HG03039 (cell line): ENCODE measurements at regions not wholly inside any gene's neighbourhood (a gene's known extent, or its start where the extent isn't known, plus 50 kb on each side); places are given as distances from the start of the nearest gene placed in this dataset.
"Not testable (repeated sequence)": the region's sequence is repeated elsewhere in the genome, so short reads cannot be mapped to it uniquely, and the experiment has no call there.

Source experiments
- ATAC-seq: cut with Tn5 transposase; IDR thresholded peaks from one replicate; pipeline ENCODE4 v1.9.1; 2021; ENCODE audit warnings: mild to moderate bottlenecking, moderate library complexity; ENCODE audit not compliant: unreplicated experiment

- ATAC-seq = no peak
These were observed 226.4 kb upstream of the ZNF217 start for GRCh38 chr20:53819973-53820451.

GRCh38 chr20:53818457-53819177 is 225.0 kb upstream of the ZNF217 start:
- ATAC-seq = no peak

- ATAC-seq = not testable (repeated sequence)
These were observed 223.9 kb upstream of the ZNF217 start for GRCh38 chr20:53817513-53817912.

- no peak for ATAC-seq
These were observed 223.3 kb upstream of the ZNF217 start for GRCh38 chr20:53816872-53817398.

GRCh38 chr20:53815509-53815908 is 221.9 kb upstream of the ZNF217 start:
- no peak for ATAC-seq

GRCh38 chr20:53814060-53814459 is 220.4 kb upstream of the ZNF217 start:
- no peak for ATAC-seq

GRCh38 chr20:53813636-53814035 is 220.0 kb upstream of the ZNF217 start:
- ATAC-seq = no peak

GRCh38 chr20:53811577-53811976 is 217.9 kb upstream of the ZNF217 start:
- ATAC-seq = no peak

- no peak for ATAC-seq
These were observed 217.2 kb upstream of the ZNF217 start for GRCh38 chr20:53810661-53811355.

- ATAC-seq = no peak
These were observed 216.2 kb upstream of the ZNF217 start for GRCh38 chr20:53809728-53810365.

- ATAC-seq = no peak
These were observed 215.6 kb upstream of the ZNF217 start for GRCh38 chr20:53809217-53809616.

GRCh38 chr20:53808733-53809132 is 215.1 kb upstream of the ZNF217 start:
- no peak for ATAC-seq

GRCh38 chr20:53808302-53808701 is 214.7 kb upstream of the ZNF217 start:
- ATAC-seq = not testable (repeated sequence)

GRCh38 chr20:53806683-53807401 is 213.2 kb upstream of the ZNF217 start:
- no peak for ATAC-seq

GRCh38 chr20:53805895-53806384 is 212.3 kb upstream of the ZNF217 start:
- no peak for ATAC-seq

- no peak for ATAC-seq
These were observed 211.6 kb upstream of the ZNF217 start for GRCh38 chr20:53804920-53805894.

GRCh38 chr20:53804308-53804707 is 210.7 kb upstream of the ZNF217 start:
- ATAC-seq = not testable (repeated sequence)

GRCh38 chr20:53803492-53804155 is 210.0 kb upstream of the ZNF217 start:
- ATAC-seq = no peak
